ENCODE measurements at regions not wholly inside any gene's neighbourhood (a gene's known extent, or its start where the extent isn't known, plus 50 kb on each side); places are given as distances from the start of the nearest gene placed in this dataset.
"Not testable (repeated sequence)": the region's sequence is repeated elsewhere in the genome, so short reads cannot be mapped to it uniquely, and the experiment has no call there.

- no peak for TF ChIP-seq POLR2A (IDR thresholded peaks at IDR 0.05; ENCODE audit: low read depth, low read length)
- FAIRE-seq (no peak), DNase-seq (ENCODE audit: insufficient read length, low spot score) (no peak)
Observed at GRCh38 chr3:193168931-193169330, 72.1 kb upstream of the PLAAT1 start.

GRCh38 chr3:193174140-193174539 lies 66.9 kb upstream of the PLAAT1 start:
- DNase-seq (ENCODE audit: insufficient read length, low spot score) (no peak), FAIRE-seq (no peak)
- TF ChIP-seq POLR2A (IDR thresholded peaks at IDR 0.05; ENCODE audit: low read depth, low read length) = no peak

DNA sequence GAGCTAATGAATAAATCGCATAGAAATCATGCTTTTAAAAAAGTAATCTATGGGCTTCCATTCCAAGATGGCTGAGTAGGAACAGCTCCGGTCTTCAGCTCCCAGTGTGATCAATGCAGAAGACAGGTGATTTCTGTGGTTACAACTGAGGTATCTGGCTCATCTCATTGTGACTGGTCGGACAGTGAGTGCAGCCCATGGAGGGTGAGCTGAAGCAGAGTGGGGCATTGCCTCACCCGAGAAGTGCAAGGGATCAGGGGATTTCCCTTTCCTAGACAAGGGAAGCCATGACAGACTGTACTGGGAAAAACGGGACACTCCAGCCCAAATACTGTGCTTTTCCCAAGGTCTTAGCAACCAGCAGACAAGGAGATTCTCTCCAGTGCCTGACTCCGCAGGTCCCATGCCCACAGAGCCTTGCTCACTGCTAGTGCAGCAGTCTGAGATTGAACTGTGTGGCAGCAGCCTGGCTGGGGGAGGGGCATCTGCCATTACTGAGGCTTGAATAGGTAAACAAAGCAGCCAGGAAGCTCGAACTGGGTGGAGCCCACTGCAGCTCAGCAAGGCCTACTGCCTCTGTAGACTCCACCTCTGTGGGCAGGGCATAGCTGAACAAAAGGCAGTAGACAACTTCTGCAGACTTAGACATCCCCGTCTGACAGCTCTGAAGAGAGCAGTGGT lies 61.5 kb upstream of the PLAAT1 start:
- DNase-seq (ENCODE audit: insufficient read length, low spot score); FAIRE-seq: not testable (repeated sequence)

DNA sequence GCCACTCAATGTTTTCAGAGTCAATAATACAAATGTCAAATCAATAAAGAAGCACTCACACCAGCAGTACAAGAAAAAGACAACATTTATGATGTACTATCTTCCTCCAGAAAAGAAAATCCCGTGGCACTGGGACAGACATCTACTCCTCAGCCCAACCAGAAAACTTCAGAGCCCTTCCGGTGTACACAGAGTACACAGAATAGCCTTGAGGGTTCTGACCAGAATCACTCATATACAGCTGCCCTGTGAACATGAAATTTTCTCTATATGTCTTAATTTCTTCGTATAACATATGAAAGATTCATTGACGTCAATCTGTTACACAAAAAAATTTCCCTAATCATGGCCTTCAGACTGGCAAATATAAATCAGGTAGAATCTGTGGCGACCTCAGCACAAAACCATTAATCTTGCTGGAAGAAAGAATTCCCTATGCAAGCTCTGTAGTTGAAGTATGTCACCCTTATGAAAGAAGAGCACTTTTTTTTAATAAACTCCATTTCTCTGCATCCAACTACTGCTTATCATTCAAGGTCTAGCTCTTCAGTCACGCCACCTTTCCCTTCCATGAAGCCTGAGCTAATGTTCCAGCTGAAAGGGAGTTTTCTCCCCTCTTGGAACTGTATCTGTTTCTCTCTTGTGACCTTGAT lies 53.8 kb upstream of the PLAAT1 start:
- no peak for TF ChIP-seq POLR2A (IDR thresholded peaks at IDR 0.05; ENCODE audit: low read depth, low read length)
- FAIRE-seq = no peak
- DNase-seq (ENCODE audit: insufficient read length, low spot score) = no peak

DNA sequence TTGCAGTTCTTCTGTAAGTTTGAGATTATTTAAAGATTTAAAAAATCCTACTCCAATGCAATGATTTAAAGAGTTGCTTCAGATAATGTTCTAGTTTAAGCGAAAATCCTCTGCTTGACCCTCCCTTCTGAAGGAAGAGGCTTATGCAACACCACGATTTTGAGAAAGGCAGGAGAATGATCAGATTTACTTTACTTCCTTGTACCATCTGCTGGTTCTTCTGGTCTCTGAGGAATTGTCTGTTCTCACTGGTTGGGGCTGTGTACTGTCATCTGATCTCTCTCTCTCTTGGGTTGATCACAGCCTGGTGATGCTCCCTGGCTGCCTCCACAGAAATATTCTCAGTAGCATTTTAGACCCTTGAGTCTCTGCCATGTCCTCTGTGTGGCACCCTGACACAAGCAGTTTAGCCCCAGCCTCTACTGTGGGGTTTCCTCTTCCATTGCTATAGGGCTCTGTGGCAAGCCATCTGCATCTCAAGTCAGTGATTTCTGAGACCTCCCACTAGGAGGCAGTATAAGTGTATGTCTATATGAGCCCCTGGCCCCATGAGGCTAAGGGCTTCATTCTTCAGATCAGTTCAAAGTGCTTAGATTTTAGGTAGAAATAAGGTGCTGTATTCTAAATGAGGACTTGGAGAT lies 50.8 kb upstream of the PLAAT1 start:
- peak; percentile 30 for FAIRE-seq
- peak; percentile 16 for DNase-seq (ENCODE audit: insufficient read length, low spot score)
- no peak for TF ChIP-seq POLR2A (IDR thresholded peaks at IDR 0.05; ENCODE audit: low read depth, low read length)

Data from H54 (cell line).